Colon (tissue), 2 donors: ENCODE measurements at regions not wholly inside any gene's neighbourhood (a gene's known extent, or its start where the extent isn't known, plus 50 kb on each side); places are given as distances from the start of the nearest gene placed in this dataset.

ENCODE experiments used
- FAIRE-seq: peaks from 2 replicates; lab custom pipeline; 2012; peaks lifted over from hg19 to GRCh38; lab: Jason Lieb, UNC
- donor health status: control.
- donor health status: control.

- no peak for FAIRE-seq
Observed at GRCh38 chr14:58783792-58784511, 146.2 kb downstream of the DACT1 start.

GRCh38 chr14:58784931-58785330 lies 147.2 kb downstream of the DACT1 start:
- no peak for FAIRE-seq

GRCh38 chr14:58785701-58786100 lies 147.9 kb downstream of the DACT1 start:
- FAIRE-seq: no peak

GRCh38 chr14:58787592-58787991 lies 149.8 kb downstream of the DACT1 start:
- FAIRE-seq: no peak

- FAIRE-seq: no peak
Observed at GRCh38 chr14:58788655-58789503, 151.1 kb downstream of the DACT1 start.

- FAIRE-seq: no peak
Observed at GRCh38 chr14:58789736-58790135, 152.0 kb downstream of the DACT1 start.

- no peak for FAIRE-seq
Observed at GRCh38 chr14:58792416-58792815, 154.7 kb downstream of the DACT1 start.

GRCh38 chr14:58793131-58793740 lies 155.5 kb downstream of the DACT1 start:
- no peak for FAIRE-seq

GRCh38 chr14:58794993-58795762 lies 157.4 kb downstream of the DACT1 start:
- FAIRE-seq: no peak

- no peak for FAIRE-seq
Observed at GRCh38 chr14:58796242-58797009, 158.7 kb downstream of the DACT1 start.

GRCh38 chr14:58797010-58797429 lies 159.3 kb downstream of the DACT1 start:
- no peak for FAIRE-seq

GRCh38 chr14:58798173-58798572 lies 160.4 kb downstream of the DACT1 start:
- FAIRE-seq: no peak

GRCh38 chr14:58801086-58801485 lies 163.3 kb downstream of the DACT1 start:
- no peak for FAIRE-seq

GRCh38 chr14:58805057-58805456 lies 167.3 kb downstream of the DACT1 start:
- no peak for FAIRE-seq

GRCh38 chr14:58805605-58806409 lies 168.0 kb downstream of the DACT1 start:
- FAIRE-seq: no peak

- FAIRE-seq: no peak
Observed at GRCh38 chr14:58807191-58807590, 169.4 kb downstream of the DACT1 start.

GRCh38 chr14:58808828-58809227 lies 171.1 kb downstream of the DACT1 start:
- no peak for FAIRE-seq

GRCh38 chr14:58809520-58809919 lies 171.8 kb downstream of the DACT1 start:
- no peak for FAIRE-seq

- no peak for FAIRE-seq
Observed at GRCh38 chr14:58812050-58812910, 174.5 kb downstream of the DACT1 start.

GRCh38 chr14:58813745-58814144 lies 176.0 kb downstream of the DACT1 start:
- no peak for FAIRE-seq
